ENCODE measurements at regions not wholly inside any gene's neighbourhood (a gene's known extent, or its start where the extent isn't known, plus 50 kb on each side); places are given as distances from the start of the nearest gene placed in this dataset.
A peak's percentile ranks its signal among the peaks of the same experiment; 100 is the strongest.

DNA sequence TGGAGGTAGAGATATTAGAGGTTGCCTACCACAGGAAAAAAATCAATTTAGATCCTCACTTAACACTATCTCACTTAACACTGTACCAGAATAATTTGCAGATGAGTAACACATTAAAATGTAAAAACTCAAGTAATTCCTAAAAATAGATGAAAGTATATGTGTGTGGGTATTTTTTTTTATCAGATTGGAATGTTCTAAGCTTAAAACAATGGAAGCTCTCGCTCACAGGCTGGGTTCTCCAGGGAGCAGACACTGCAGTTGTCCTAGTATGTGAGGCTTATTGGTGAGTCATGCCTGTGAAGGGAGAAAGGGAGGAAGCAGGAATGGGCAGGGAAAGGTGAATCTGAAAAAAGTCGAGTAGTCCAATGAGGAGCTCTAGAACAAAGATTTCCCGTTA, 181.3 kb upstream of the ZNF608 start (continued):
- TF ChIP-seq, protein P1, sequence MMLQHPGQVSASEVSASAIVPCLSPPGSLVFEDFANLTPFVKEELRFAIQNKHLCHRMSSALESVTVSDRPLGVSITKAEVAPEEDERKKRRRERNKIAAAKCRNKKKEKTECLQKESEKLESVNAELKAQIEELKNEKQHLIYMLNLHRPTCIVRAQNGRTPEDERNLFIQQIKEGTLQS (IDR thresholded peaks at IDR 0.05) = no peak

DNA sequence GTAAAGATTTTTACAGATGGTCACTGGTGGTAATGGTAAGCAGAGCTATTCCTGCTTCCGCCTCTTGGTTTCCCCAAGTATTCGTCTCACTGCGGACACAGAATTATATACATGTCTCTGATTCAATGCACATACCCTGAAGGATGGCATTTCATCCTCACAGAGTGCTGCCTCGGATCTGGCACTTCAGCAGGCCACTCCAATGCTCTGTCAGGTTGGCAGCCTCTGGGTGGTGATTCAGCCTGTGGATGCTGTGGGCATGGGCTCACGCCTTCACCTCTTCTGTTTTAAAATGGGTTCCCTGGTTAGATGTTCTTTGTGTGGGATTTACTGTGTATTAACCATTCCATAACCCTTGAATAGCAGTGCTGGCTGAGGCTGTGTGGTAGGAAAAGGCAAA, 182.6 kb upstream of the ZNF608 start:
- H3K9ac ChIP-seq (ENCODE audit: low read depth in 1 of 2, low read length in 2 of 2) = no peak overlapping the region
- TF ChIP-seq HNF4G (IDR thresholded peaks at IDR 0.05) (no peak), FOXA2 (IDR thresholded peaks at IDR 0.05) (no peak)
- TF ChIP-seq, protein P2, sequence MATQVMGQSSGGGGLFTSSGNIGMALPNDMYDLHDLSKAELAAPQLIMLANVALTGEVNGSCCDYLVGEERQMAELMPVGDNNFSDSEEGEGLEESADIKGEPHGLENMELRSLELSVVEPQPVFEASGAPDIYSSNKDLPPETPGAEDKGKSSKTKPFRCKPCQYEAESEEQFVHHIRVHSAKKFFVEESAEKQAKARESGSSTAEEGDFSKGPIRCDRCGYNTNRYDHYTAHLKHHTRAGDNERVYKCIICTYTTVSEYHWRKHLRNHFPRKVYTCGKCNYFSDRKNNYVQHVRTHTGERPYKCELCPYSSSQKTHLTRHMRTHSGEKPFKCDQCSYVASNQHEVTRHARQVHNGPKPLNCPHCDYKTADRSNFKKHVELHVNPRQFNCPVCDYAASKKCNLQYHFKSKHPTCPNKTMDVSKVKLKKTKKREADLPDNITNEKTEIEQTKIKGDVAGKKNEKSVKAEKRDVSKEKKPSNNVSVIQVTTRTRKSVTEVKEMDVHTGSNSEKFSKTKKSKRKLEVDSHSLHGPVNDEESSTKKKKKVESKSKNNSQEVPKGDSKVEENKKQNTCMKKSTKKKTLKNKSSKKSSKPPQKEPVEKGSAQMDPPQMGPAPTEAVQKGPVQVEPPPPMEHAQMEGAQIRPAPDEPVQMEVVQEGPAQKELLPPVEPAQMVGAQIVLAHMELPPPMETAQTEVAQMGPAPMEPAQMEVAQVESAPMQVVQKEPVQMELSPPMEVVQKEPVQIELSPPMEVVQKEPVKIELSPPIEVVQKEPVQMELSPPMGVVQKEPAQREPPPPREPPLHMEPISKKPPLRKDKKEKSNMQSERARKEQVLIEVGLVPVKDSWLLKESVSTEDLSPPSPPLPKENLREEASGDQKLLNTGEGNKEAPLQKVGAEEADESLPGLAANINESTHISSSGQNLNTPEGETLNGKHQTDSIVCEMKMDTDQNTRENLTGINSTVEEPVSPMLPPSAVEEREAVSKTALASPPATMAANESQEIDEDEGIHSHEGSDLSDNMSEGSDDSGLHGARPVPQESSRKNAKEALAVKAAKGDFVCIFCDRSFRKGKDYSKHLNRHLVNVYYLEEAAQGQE (IDR thresholded peaks at IDR 0.05) = no peak
- H3K4me3 ChIP-seq (ENCODE audit: low read depth in 1 of 3, low read length in 3 of 3) = no peak overlapping the region
- no peak for DNase-seq (ENCODE audit: low spot score)
- H3K36me3 ChIP-seq (ENCODE audit: control insufficient read depth in 4 of 4, insufficient read depth in 3 of 4, low read depth in 1 of 4, low read length in 3 of 4) = no peaks in the 10 kb centered on the region
- no peaks in the 10 kb centered on the region for H3K27me3 ChIP-seq (ENCODE audit: control insufficient read depth in 4 of 4, insufficient read depth in 4 of 4, low read length in 3 of 4)
- no peaks in the 10 kb centered on the region for H3K9me3 ChIP-seq (ENCODE audit: control insufficient read depth in 4 of 4, low read length in 3 of 4)
- WGBS = 94% methylated on average over 5 of the region's 5 CpGs
- peaks cover 0 to 9% (median 2%) of the 10 kb centered on the region in 4 donors for H3K4me1 ChIP-seq (ENCODE audit: control insufficient read depth in 4 of 4, insufficient read depth in 4 of 4, low read length in 3 of 4)
- no peak overlapping the region for H3K27ac ChIP-seq (ENCODE audit: low read depth in 1 of 2, low read length in 2 of 2)

DNA sequence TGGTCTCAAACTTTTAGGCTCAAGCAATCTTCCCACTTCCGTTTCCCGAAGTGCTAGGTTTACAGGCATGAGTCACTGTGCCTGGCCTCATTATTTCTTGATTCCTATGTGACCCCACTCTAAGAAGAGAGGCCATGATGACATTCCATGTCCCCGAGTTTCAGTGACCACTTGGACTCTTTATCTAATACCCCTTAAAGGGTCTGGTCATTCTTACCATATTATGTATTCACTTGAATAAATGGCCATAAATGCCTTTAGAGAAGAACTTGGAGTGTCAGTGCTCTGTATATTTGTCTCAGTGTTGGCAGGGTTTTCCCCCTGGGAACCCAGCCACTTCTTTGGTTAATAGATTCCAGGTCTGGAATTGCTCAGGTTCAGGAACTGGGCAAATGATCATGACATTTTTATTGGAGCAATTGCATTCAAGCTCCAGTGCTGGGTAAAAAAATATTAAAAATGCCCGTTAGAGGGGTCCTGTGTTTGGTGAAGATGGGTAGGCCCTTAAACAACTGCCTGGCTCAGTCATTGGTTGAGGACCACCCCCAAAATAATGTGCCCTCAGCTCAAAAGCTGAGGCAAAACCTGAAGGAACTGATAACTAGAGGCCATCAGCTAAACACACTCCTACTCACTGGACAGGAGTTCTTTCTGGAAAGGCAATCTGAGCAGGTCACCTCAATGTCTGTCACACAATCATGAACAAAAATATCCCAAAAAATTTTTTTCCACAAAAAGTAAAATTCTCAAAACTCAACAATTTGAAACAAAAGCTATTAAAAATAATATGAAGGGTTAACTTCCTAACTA, 186.6 kb upstream of the ZNF608 start:
- 26% methylated on average over 4 of the region's 4 CpGs for WGBS
- TF ChIP-seq HNF4G (IDR thresholded peaks at IDR 0.05) (no peak), FOXA1 (IDR thresholded peaks at IDR 0.05) (no peak), HNF4A (conservative IDR thresholded peaks at IDR 0.05) (peak; percentile 42 to 54), RAD21 (IDR thresholded peaks at IDR 0.05) (peak; percentile 63 to 70), TAF1 (conservative IDR thresholded peaks at IDR 0.05) (no peak), SP1 (IDR thresholded peaks at IDR 0.05) (peak; percentile 58), NR2F2 (IDR thresholded peaks at IDR 0.05) (peak; percentile 13), RXRA (IDR thresholded peaks at IDR 0.05) (peak; percentile 53 to 65), JUND (IDR thresholded peaks at IDR 0.05) (peak in 1 of 2 donors; percentile 60), YY1 (IDR thresholded peaks at IDR 0.05) (peak; percentile 53)
- TF ChIP-seq, protein P2 (IDR thresholded peaks at IDR 0.05) = peak; percentile 20
- TF ChIP-seq, protein P3, sequence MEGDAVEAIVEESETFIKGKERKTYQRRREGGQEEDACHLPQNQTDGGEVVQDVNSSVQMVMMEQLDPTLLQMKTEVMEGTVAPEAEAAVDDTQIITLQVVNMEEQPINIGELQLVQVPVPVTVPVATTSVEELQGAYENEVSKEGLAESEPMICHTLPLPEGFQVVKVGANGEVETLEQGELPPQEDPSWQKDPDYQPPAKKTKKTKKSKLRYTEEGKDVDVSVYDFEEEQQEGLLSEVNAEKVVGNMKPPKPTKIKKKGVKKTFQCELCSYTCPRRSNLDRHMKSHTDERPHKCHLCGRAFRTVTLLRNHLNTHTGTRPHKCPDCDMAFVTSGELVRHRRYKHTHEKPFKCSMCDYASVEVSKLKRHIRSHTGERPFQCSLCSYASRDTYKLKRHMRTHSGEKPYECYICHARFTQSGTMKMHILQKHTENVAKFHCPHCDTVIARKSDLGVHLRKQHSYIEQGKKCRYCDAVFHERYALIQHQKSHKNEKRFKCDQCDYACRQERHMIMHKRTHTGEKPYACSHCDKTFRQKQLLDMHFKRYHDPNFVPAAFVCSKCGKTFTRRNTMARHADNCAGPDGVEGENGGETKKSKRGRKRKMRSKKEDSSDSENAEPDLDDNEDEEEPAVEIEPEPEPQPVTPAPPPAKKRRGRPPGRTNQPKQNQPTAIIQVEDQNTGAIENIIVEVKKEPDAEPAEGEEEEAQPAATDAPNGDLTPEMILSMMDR (IDR thresholded peaks at IDR 0.05; ENCODE audit: low read depth, low read length, missing input control) = no peak
- Histone ChIP-seq H3K27ac (ENCODE audit: low read depth in 1 of 2, low read length in 2 of 2) (peak overlapping the region; percentile 45 to 65), H3K36me3 (ENCODE audit: control insufficient read depth in 4 of 4, insufficient read depth in 3 of 4, low read depth in 1 of 4, low read length in 3 of 4) (no peaks in the 10 kb centered on the region), H3K4me3 (ENCODE audit: low read depth in 1 of 3, low read length in 3 of 3) (no peak overlapping the region), H3K9me3 (ENCODE audit: control insufficient read depth in 4 of 4, low read length in 3 of 4) (no peaks in the 10 kb centered on the region), H3K27me3 (ENCODE audit: control insufficient read depth in 4 of 4, insufficient read depth in 4 of 4, low read length in 3 of 4) (no peaks in the 10 kb centered on the region), H3K9ac (ENCODE audit: low read depth in 1 of 2, low read length in 2 of 2) (no peak overlapping the region), H3K4me1 (ENCODE audit: control insufficient read depth in 4 of 4, insufficient read depth in 4 of 4, low read length in 3 of 4) (peaks cover 0 to 9% (median 2%) of the 10 kb centered on the region in 4 donors)
- DNase-seq (ENCODE audit: low spot score) = no peak

All from liver (tissue), 8 donors.